GM12878 (cell line): ENCODE measurements at regions not wholly inside any gene's neighbourhood (a gene's known extent, or its start where the extent isn't known, plus 50 kb on each side); places are given as distances from the start of the nearest gene placed in this dataset.

Experiments
- ATAC-seq: fragments of 200-7000 bp; cut with Tn5 transposase; 3 replicates; pipeline ENCODE4 v1.9.1; 2020; ENCODE audit warnings: mild to moderate bottlenecking, moderate library complexity
- BruUV-seq: library from RNA; stranded (reverse); fragments of 400-500 nt; replicated peaks from 2 replicates; lab custom pipeline; 2021; lab: Mats Ljungman, UMichigan
- CTCF ChIA-PET: fragments of 300-600 bp; sonication (Branson Sonifier 250); formaldehyde crosslinking; extraction: SDS; loops from one replicate; lab custom pipeline; 2021; ENCODE audit warnings: inconsistent platforms; lab: Yijun Ruan, JAX
- POLR2A ChIA-PET: fragments of 350-600 bp; formaldehyde crosslinking; extraction: SDS; loops from one replicate; lab custom pipeline; 2021; ENCODE audit warnings: inconsistent platforms; lab: Charles Lee
- RAD21 ChIA-PET: fragments of 300-600 bp; sonication (Branson Sonifier 250); formaldehyde crosslinking; loops from one replicate; lab custom pipeline; 2023; ENCODE audit warnings: antibody characterized with exemption; ENCODE audit not compliant: unreplicated experiment; lab: Charles Lee
- SMC1A ChIA-PET: fragments of 300-600 bp; sonication (Branson Sonifier 250); formaldehyde crosslinking; loops from one replicate; lab custom pipeline; 2023; ENCODE audit not compliant: unreplicated experiment, uncharacterized antibody; lab: Charles Lee
- DNase-seq: peaks from one replicate; pipeline ENCODE4 v3.0.0-alpha.2; 2011; ENCODE audit warnings: low read depth, low spot score
- FAIRE-seq: peaks from 3 replicates; lab custom pipeline; 2011; peaks lifted over from hg19 to GRCh38; lab: Jason Lieb, UNC
- H2AFZ ChIP-seq: 2 replicates; pipeline ENCODE4 v1.6.0; 2011; ENCODE audit warnings: low read depth, low read length, control low read depth; ENCODE audit not compliant: control insufficient read depth
- H3K27ac ChIP-seq: 2 replicates; pipeline ENCODE4 v1.5.1; 2011; ENCODE audit warnings: control low read depth; ENCODE audit not compliant: control insufficient read depth, insufficient read depth
- H3K27me3 ChIP-seq, 2 experiments: replicated peaks in 1 of 2; 2 replicates each; pipeline versions ENCODE4 v1.6.0 to v1.6.1; 2011; ENCODE audit warnings: low read length in 1 of 2; ENCODE audit not compliant: control insufficient read depth in 2 of 2, insufficient read depth in 2 of 2
- H3K36me3 ChIP-seq, 2 experiments: 2 replicates each; pipeline ENCODE4 v1.5.1; 2011; ENCODE audit warnings: low read length in 1 of 2; ENCODE audit not compliant: control insufficient read depth in 2 of 2, insufficient read depth in 2 of 2
- H3K4me1 ChIP-seq: 2 replicates; pipeline ENCODE4 v1.6.1; 2011; ENCODE audit warnings: mild to moderate bottlenecking, low read length, moderate library complexity, mixed read lengths; ENCODE audit not compliant: control insufficient read depth, insufficient read depth
- H3K4me2 ChIP-seq: 2 replicates; pipeline ENCODE4 v1.6.0; 2011; ENCODE audit warnings: control low read depth; ENCODE audit not compliant: control insufficient read depth, insufficient read depth
- H3K4me3 ChIP-seq: fragments of 200-600 bp; sonication (generic); 2 replicates; pipeline ENCODE4 v1.5.1; 2016
- H3K79me2 ChIP-seq: 2 replicates; pipeline ENCODE4 v1.6.0; 2011; ENCODE audit warnings: low read length; ENCODE audit not compliant: control insufficient read depth, insufficient read depth
- H3K9ac ChIP-seq: 2 replicates; pipeline ENCODE4 v1.8.0; 2011; ENCODE audit warnings: low read length, control low read depth, mixed read lengths; ENCODE audit not compliant: control insufficient read depth, insufficient read depth
- H3K9me3 ChIP-seq: replicated peaks from 3 replicates; pipeline ENCODE4 v1.5.1; 2011; ENCODE audit warnings: mild to moderate bottlenecking, low read length; ENCODE audit not compliant: control insufficient read depth, insufficient read depth
- H4K20me1 ChIP-seq: 2 replicates; pipeline ENCODE4 v1.6.0; 2011; ENCODE audit not compliant: control insufficient read depth, insufficient read depth
- ATF7 ChIP-seq: fragments of 450-650 bp; IDR thresholded peaks from 2 replicates; pipeline ENCODE4 v1.6.1; 2016; ENCODE audit warnings: low read depth, mild to moderate bottlenecking
- CBX5 ChIP-seq: sonication (generic); IDR thresholded peaks from 2 replicates; pipeline ENCODE4 v1.6.1; 2016; ENCODE audit warnings: low read depth, moderate library complexity, mild to moderate bottlenecking, inconsistent platforms
- CEBPB ChIP-seq, 2 experiments: fragments of 150-350 bp in 1 of 2; IDR thresholded peaks; 2 replicates each; pipeline ENCODE4 v1.6.1; 2012 to 2014; ENCODE audit warnings: low read depth in 2 of 2, low read length in 2 of 2, borderline replicate concordance in 1 of 2, inconsistent platforms in 1 of 2
- GABPA ChIP-seq: IDR thresholded peaks from 2 replicates; pipeline ENCODE4 v1.6.1; 2014; ENCODE audit warnings: antibody characterized with exemption, low read depth, mild to moderate bottlenecking, inconsistent platforms
- IRF4 ChIP-seq: IDR thresholded peaks from 2 replicates; pipeline ENCODE4 v1.6.1; 2011; ENCODE audit warnings: low read depth, low read length
- KAT2A ChIP-seq: conservative IDR thresholded peaks from 2 replicates; pipeline ENCODE4 v1.6.1; 2011; ENCODE audit warnings: low read depth, low read length; ENCODE audit not compliant: control insufficient read depth
- MEF2A ChIP-seq: IDR thresholded peaks from 2 replicates; pipeline ENCODE4 v1.6.1; 2011; ENCODE audit warnings: low read depth, mild to moderate bottlenecking, low read length, moderate library complexity; ENCODE audit not compliant: insufficient read depth
- MYB ChIP-seq: fragments of 150-350 bp; IDR thresholded peaks from 2 replicates; pipeline ENCODE4 v1.6.1; 2014; ENCODE audit warnings: mild to moderate bottlenecking, low read depth, low read length, borderline replicate concordance
- NR2F1 ChIP-seq: fragments of 450-650 bp; conservative IDR thresholded peaks from 2 replicates; pipeline ENCODE4 v1.6.1; 2017; ENCODE audit warnings: mild to moderate bottlenecking
- PML ChIP-seq: IDR thresholded peaks from 2 replicates; pipeline ENCODE4 v1.6.1; 2012; ENCODE audit warnings: low read length, inconsistent platforms
- SREBF1 ChIP-seq: IDR thresholded peaks from 2 replicates; pipeline ENCODE4 v1.6.1; 2012; ENCODE audit warnings: mild to moderate bottlenecking, low read length
- TBL1XR1 ChIP-seq: IDR thresholded peaks from 2 replicates; pipeline ENCODE4 v1.6.1; 2012; ENCODE audit warnings: low read depth, low read length, improper control_type of control experiment
- WRNIP1 ChIP-seq: IDR thresholded peaks from 2 replicates; pipeline ENCODE4 v1.6.1; 2011; ENCODE audit warnings: low read depth, low read length, improper control_type of control experiment, borderline replicate concordance
- ZNF217 ChIP-seq: fragments of 450-650 bp; IDR thresholded peaks from 2 replicates; pipeline ENCODE4 v1.6.1; 2017; ENCODE audit warnings: antibody characterized with exemption, mild to moderate bottlenecking
- ZNF622 ChIP-seq: fragments of 450-650 bp; IDR thresholded peaks from 2 replicates; pipeline ENCODE4 v1.6.1; 2017; ENCODE audit warnings: mild to moderate bottlenecking, inconsistent platforms
- WGBS: methylation state at CpG from one replicate; pipeline ENCODE4 v1.1.6; 2016; ENCODE audit warnings: low lambda C conversion rate; ENCODE audit not compliant: insufficient replicate concordance, insufficient coverage; ENCODE audit errors: missing lambda C conversion rate; 5-methylcytosine and 5-hydroxymethylcytosine counted together
- in situ Hi-C: fragments of 300-500 bp; cut with MboI; formaldehyde crosslinking; loops from 9 replicates; pipeline ENCODE4 v1.14.3; 2018; ENCODE audit warnings: mixed read lengths
- intact Hi-C: fragments of 100-400 bp; cut with micrococcal nuclease; formaldehyde crosslinking; loops from one replicate; pipeline ENCODE4 v1.14.2; 2022; ENCODE audit not compliant: unreplicated experiment
- TF ChIP-seq, protein P1 (sequence below), 3 experiments: IDR thresholded peaks in 2 of 3; conservative IDR thresholded peaks in 1 of 3; 2 replicates each; pipeline ENCODE4 v1.5.1; 2011; ENCODE audit warnings: low read depth in 3 of 3, low read length in 3 of 3, mild to moderate bottlenecking in 3 of 3, control low read depth in 2 of 3, moderate library complexity in 2 of 3, inconsistent platforms in 1 of 3, mixed read lengths in 1 of 3; ENCODE audit not compliant: control insufficient read depth in 2 of 3, insufficient read depth in 1 of 3; ENCODE audit errors: extremely low read depth in 1 of 3
- TF ChIP-seq, protein P2 (sequence below): fragments of 450-650 bp; IDR thresholded peaks from 2 replicates; pipeline ENCODE4 v1.6.1; 2016; ENCODE audit warnings: mild to moderate bottlenecking
- TF ChIP-seq, protein P3 (sequence below): IDR thresholded peaks from 2 replicates; pipeline ENCODE4 v1.6.1; 2011; ENCODE audit warnings: mild to moderate bottlenecking, low read depth, low read length, moderate library complexity; ENCODE audit not compliant: insufficient replicate concordance
- TF ChIP-seq, protein P4 (sequence below): fragments of 450-650 bp; conservative IDR thresholded peaks from 2 replicates; pipeline ENCODE4 v1.6.1; 2017; ENCODE audit warnings: mild to moderate bottlenecking, moderate library complexity

DNA sequence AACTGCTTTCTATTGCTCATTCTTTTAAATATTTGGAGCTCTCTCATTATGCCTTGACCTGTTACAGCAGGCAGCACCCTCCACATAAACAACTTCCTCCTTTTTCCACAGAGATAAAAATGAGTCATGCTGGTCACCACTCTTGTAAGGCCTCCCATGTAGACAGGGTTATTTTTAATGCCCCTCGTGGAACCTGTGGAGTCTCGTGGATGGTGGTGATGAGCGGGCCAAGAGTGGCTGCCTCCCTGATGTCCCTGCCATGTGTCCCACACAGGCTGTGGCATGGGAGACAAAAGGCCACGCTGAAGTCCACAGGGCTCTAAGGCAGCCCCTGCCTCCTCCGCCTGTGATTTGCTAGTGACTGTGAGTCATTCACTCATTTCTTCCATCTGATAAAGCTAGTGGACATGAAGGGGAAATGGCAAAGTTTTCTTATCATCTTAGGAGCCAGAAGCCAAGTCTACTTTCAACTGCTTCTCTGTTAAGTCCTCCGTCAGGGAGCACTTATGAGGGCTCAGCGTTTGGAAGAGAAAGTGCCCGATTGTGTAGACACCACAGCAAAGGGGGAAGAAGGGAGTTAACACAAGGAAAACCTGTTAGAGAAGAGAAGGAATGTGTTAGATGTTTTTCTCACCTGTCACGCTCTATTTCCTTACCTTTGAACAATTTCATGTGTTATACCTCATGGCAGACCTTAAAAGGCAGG is 121.6 kb upstream of the FAT1 start:
- no peak for DNase-seq
- CTCF ChIA-PET: no interaction called here
- intact Hi-C loops: no loop called here
- WGBS: 15% methylated on average over 9 of the region's 9 CpGs
- Histone ChIP-seq H3K36me3 (no peaks in the 10 kb centered on the region), H3K4me3 (no peak overlapping the region), H3K4me2 (no peak overlapping the region), H3K4me1 (no peaks in the 10 kb centered on the region), H3K9ac (no peak overlapping the region), H3K27ac (no peak overlapping the region), H4K20me1 (no peaks in the 10 kb centered on the region), H3K79me2 (no peaks in the 10 kb centered on the region), H3K9me3 (no peaks in the 10 kb centered on the region), H3K27me3 (no peaks in the 10 kb centered on the region), H2AFZ (no peak overlapping the region)
- ATAC-seq: no peak
- SMC1A ChIA-PET: no interaction called here
- no peak for FAIRE-seq
- in situ Hi-C loops: no loop called here
- TF ChIP-seq MEF2A (no peak), ZNF622 (no peak), KAT2A (no peak), ATF7 (no peak), CBX5 (no peak), MYB (no peak), WRNIP1 (no peak), IRF4 (no peak), GABPA (no peak), SREBF1 (no peak), TBL1XR1 (no peak), PML (no peak), NR2F1 (no peak), ZNF217 (no peak), CEBPB (IDR thresholded peaks at IDR 0.05; ENCODE audit: borderline replicate concordance in 1 of 2, low read depth in 2 of 2, low read length in 2 of 2) (no peak)
- TF ChIP-seq, protein P1, sequence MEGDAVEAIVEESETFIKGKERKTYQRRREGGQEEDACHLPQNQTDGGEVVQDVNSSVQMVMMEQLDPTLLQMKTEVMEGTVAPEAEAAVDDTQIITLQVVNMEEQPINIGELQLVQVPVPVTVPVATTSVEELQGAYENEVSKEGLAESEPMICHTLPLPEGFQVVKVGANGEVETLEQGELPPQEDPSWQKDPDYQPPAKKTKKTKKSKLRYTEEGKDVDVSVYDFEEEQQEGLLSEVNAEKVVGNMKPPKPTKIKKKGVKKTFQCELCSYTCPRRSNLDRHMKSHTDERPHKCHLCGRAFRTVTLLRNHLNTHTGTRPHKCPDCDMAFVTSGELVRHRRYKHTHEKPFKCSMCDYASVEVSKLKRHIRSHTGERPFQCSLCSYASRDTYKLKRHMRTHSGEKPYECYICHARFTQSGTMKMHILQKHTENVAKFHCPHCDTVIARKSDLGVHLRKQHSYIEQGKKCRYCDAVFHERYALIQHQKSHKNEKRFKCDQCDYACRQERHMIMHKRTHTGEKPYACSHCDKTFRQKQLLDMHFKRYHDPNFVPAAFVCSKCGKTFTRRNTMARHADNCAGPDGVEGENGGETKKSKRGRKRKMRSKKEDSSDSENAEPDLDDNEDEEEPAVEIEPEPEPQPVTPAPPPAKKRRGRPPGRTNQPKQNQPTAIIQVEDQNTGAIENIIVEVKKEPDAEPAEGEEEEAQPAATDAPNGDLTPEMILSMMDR (IDR thresholded peaks at IDR 0.05 in 2 of 3, conservative IDR thresholded peaks at IDR 0.05 in 1 of 3; ENCODE audit: control insufficient read depth in 2 of 3, extremely low read depth in 1 of 3, insufficient read depth in 1 of 3, low read depth in 3 of 3, low read length in 3 of 3): no peak
- TF ChIP-seq, protein P2, sequence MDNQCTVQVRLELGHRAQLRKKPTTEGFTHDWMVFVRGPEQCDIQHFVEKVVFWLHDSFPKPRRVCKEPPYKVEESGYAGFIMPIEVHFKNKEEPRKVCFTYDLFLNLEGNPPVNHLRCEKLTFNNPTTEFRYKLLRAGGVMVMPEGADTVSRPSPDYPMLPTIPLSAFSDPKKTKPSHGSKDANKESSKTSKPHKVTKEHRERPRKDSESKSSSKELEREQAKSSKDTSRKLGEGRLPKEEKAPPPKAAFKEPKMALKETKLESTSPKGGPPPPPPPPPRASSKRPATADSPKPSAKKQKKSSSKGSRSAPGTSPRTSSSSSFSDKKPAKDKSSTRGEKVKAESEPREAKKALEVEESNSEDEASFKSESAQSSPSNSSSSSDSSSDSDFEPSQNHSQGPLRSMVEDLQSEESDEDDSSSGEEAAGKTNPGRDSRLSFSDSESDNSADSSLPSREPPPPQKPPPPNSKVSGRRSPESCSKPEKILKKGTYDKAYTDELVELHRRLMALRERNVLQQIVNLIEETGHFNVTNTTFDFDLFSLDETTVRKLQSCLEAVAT: no peak
- TF ChIP-seq, protein P3, sequence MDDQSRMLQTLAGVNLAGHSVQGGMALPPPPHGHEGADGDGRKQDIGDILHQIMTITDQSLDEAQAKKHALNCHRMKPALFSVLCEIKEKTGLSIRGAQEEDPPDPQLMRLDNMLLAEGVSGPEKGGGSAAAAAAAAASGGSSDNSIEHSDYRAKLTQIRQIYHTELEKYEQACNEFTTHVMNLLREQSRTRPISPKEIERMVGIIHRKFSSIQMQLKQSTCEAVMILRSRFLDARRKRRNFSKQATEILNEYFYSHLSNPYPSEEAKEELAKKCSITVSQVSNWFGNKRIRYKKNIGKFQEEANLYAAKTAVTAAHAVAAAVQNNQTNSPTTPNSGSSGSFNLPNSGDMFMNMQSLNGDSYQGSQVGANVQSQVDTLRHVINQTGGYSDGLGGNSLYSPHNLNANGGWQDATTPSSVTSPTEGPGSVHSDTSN: no peak
- TF ChIP-seq, protein P4, sequence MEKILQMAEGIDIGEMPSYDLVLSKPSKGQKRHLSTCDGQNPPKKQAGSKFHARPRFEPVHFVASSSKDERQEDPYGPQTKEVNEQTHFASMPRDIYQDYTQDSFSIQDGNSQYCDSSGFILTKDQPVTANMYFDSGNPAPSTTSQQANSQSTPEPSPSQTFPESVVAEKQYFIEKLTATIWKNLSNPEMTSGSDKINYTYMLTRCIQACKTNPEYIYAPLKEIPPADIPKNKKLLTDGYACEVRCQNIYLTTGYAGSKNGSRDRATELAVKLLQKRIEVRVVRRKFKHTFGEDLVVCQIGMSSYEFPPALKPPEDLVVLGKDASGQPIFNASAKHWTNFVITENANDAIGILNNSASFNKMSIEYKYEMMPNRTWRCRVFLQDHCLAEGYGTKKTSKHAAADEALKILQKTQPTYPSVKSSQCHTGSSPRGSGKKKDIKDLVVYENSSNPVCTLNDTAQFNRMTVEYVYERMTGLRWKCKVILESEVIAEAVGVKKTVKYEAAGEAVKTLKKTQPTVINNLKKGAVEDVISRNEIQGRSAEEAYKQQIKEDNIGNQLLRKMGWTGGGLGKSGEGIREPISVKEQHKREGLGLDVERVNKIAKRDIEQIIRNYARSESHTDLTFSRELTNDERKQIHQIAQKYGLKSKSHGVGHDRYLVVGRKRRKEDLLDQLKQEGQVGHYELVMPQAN: no peak
- RAD21 ChIA-PET: no interaction called here
- POLR2A ChIA-PET: no interaction called here
- no TSS peak for BruUV-seq
